SK-N-SH treated with all-trans-retinoic acid at 6 μM for 48 hours (cell line): ENCODE measurements at regions not wholly inside any gene's neighbourhood (a gene's known extent, or its start where the extent isn't known, plus 50 kb on each side); places are given as distances from the start of the nearest gene placed in this dataset.
A peak's percentile ranks its signal among the peaks of the same experiment; 100 is the strongest.

Experiments used
- ATAC-seq: fragments of 200-7000 bp; cut with Tn5 transposase; 3 replicates; pipeline ENCODE4 v1.9.1; 2020; ENCODE audit warnings: mild to moderate bottlenecking, moderate library complexity
- BACH2 ChIP-seq: fragments of 250-450 bp; sonication (Bioruptor Pico); IDR thresholded peaks from 2 replicates; pipeline ENCODE4 v1.9.0; 2021; ENCODE audit warnings: mild to moderate bottlenecking, borderline replicate concordance
- CREB5 ChIP-seq: fragments of 250-450 bp; sonication (Bioruptor Pico); IDR thresholded peaks from 2 replicates; pipeline ENCODE4 v1.5.1; 2020; ENCODE audit warnings: low read depth, mild to moderate bottlenecking, moderate library complexity
- CSDC2 ChIP-seq: fragments of 250-450 bp; sonication (Bioruptor Pico); IDR thresholded peaks from 2 replicates; pipeline ENCODE4 v1.5.0; 2020; ENCODE audit warnings: mild to moderate bottlenecking, moderate library complexity
- ESRRG ChIP-seq: fragments of 250-450 bp; sonication (Bioruptor Pico); IDR thresholded peaks from 2 replicates; pipeline ENCODE4 v1.6.1; 2021; ENCODE audit warnings: mild to moderate bottlenecking
- GLIS3 ChIP-seq: fragments of 250-450 bp; sonication (Bioruptor Pico); IDR thresholded peaks from 2 replicates; pipeline ENCODE4 v1.5.0; 2020; ENCODE audit warnings: mild to moderate bottlenecking, moderate library complexity
- ISL1 ChIP-seq: fragments of 250-450 bp; sonication (Bioruptor Pico); IDR thresholded peaks from 2 replicates; pipeline ENCODE4 v2.1.2; 2022; ENCODE audit warnings: mild to moderate bottlenecking, moderate library complexity
- OSR1 ChIP-seq: fragments of 250-450 bp; sonication (Bioruptor Pico); IDR thresholded peaks from 2 replicates; pipeline ENCODE4 v1.8.0; 2022; ENCODE audit warnings: moderate library complexity, mild to moderate bottlenecking, inconsistent platforms
- PPARA ChIP-seq: fragments of 250-450 bp; sonication (Bioruptor Pico); IDR thresholded peaks from 2 replicates; pipeline ENCODE4 v1.5.0; 2020; ENCODE audit warnings: mild to moderate bottlenecking, borderline replicate concordance
- RARB ChIP-seq: fragments of 250-450 bp; sonication (Bioruptor Pico); IDR thresholded peaks from 2 replicates; pipeline ENCODE4 v1.8.0; 2021; ENCODE audit warnings: mild to moderate bottlenecking, moderate library complexity
- SNAI2 ChIP-seq: fragments of 250-450 bp; sonication (Bioruptor Pico); IDR thresholded peaks from 2 replicates; pipeline ENCODE4 v1.5.0; 2020; ENCODE audit warnings: mild to moderate bottlenecking, moderate library complexity
- TCF4 ChIP-seq: fragments of 250-450 bp; sonication (Bioruptor Pico); IDR thresholded peaks from 2 replicates; pipeline ENCODE4 v1.8.0; 2021; ENCODE audit warnings: mild to moderate bottlenecking, moderate library complexity, borderline replicate concordance
- TOX ChIP-seq: fragments of 250-450 bp; sonication (Bioruptor Pico); IDR thresholded peaks from 2 replicates; pipeline ENCODE4 v1.8.0; 2021; ENCODE audit warnings: mild to moderate bottlenecking, moderate library complexity, borderline replicate concordance
- TSHZ2 ChIP-seq: fragments of 250-450 bp; sonication (Bioruptor Pico); IDR thresholded peaks from 2 replicates; pipeline ENCODE4 v1.5.0; 2020; ENCODE audit warnings: mild to moderate bottlenecking, moderate library complexity
- ZC3H10 ChIP-seq: fragments of 250-450 bp; sonication (Bioruptor Pico); IDR thresholded peaks from 2 replicates; pipeline ENCODE4 v1.5.1; 2021; ENCODE audit warnings: mild to moderate bottlenecking, moderate library complexity
- ZFP3 ChIP-seq: fragments of 250-450 bp; sonication (Bioruptor Pico); IDR thresholded peaks from 2 replicates; pipeline ENCODE4 v1.5.0; 2020; ENCODE audit warnings: mild to moderate bottlenecking, moderate library complexity
- ZFP30 ChIP-seq: fragments of 450-650 bp; formaldehyde crosslinking; IDR thresholded peaks from 2 replicates; pipeline ENCODE4 v1.5.0; 2022; ENCODE audit warnings: mild to moderate bottlenecking, moderate library complexity
- ZNF70 ChIP-seq: fragments of 450-650 bp; formaldehyde crosslinking; IDR thresholded peaks from 2 replicates; pipeline ENCODE4 v1.5.0; 2020; ENCODE audit warnings: mild to moderate bottlenecking, moderate library complexity
- ZNF8 ChIP-seq: fragments of 450-650 bp; formaldehyde crosslinking; IDR thresholded peaks from 2 replicates; pipeline ENCODE4 v1.5.0; 2020; ENCODE audit warnings: mild to moderate bottlenecking, moderate library complexity
- TF ChIP-seq, protein P1 (sequence below): fragments of 250-450 bp; sonication (Bioruptor Pico); IDR thresholded peaks from 2 replicates; pipeline ENCODE4 v1.5.1; 2021; ENCODE audit warnings: mild to moderate bottlenecking, moderate library complexity
- TF ChIP-seq, protein P2 (sequence below): fragments of 250-450 bp; sonication (Bioruptor Pico); IDR thresholded peaks from 2 replicates; pipeline ENCODE4 v1.8.0; 2020; ENCODE audit warnings: mild to moderate bottlenecking, moderate library complexity, borderline replicate concordance
- TF ChIP-seq, protein P3 (sequence below): fragments of 250-450 bp; sonication (Bioruptor Pico); IDR thresholded peaks from 2 replicates; pipeline ENCODE4 v1.8.0; 2021; ENCODE audit warnings: low read depth, mild to moderate bottlenecking, moderate library complexity, borderline replicate concordance

GRCh38 chr18:67282796-67283195 lies 233.7 kb downstream of the DSEL start:
- no peak for ATAC-seq
- TF ChIP-seq, protein P1, sequence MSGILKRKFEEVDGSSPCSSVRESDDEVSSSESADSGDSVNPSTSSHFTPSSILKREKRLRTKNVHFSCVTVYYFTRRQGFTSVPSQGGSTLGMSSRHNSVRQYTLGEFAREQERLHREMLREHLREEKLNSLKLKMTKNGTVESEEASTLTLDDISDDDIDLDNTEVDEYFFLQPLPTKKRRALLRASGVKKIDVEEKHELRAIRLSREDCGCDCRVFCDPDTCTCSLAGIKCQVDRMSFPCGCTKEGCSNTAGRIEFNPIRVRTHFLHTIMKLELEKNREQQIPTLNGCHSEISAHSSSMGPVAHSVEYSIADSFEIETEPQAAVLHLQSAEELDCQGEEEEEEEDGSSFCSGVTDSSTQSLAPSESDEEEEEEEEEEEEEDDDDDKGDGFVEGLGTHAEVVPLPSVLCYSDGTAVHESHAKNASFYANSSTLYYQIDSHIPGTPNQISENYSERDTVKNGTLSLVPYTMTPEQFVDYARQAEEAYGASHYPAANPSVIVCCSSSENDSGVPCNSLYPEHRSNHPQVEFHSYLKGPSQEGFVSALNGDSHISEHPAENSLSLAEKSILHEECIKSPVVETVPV (CRISPR knock-in tag), result no peak
- no peak for TF ChIP-seq ISL1 (CRISPR knock-in tag)
- TF ChIP-seq BACH2, result no peak
- TF ChIP-seq ESRRG, result no peak
- no peak for TF ChIP-seq SNAI2 (CRISPR knock-in tag)
- TF ChIP-seq, all 23 proteins: peak for 0

DNA sequence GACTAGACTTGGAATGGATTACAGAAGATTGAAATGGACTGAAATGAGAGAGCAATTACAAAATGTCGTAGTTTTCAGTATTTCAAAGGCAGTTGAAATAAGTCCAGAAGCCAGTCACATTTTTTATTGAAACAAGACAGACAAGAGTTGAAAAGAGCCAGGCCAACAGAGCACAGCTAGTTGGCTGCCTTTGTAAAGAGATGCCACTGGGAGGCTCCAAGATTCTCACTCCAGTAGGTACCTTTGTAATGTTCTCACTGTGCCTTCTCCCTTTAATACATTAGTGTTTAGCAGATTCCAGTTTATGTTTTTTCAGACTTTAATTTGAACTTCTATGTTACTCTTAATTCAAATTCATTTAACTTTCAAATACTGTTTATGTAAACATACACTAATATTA lies 234.8 kb downstream of the DSEL start:
- peak; percentile 73 for ATAC-seq
- TF ChIP-seq ZFP30 (CRISPR knock-in tag) (no peak), CREB5 (no peak), CSDC2 (CRISPR knock-in tag) (no peak), PPARA (CRISPR knock-in tag) (no peak), ZNF70 (CRISPR knock-in tag) (no peak), ISL1 (CRISPR knock-in tag) (no peak), ZNF8 (CRISPR knock-in tag) (no peak), TSHZ2 (CRISPR knock-in tag) (no peak), GLIS3 (CRISPR knock-in tag) (no peak), TOX (CRISPR knock-in tag) (no peak), ZC3H10 (CRISPR knock-in tag) (no peak), OSR1 (CRISPR knock-in tag) (no peak), RARB (no peak)
- TF ChIP-seq, protein P2, sequence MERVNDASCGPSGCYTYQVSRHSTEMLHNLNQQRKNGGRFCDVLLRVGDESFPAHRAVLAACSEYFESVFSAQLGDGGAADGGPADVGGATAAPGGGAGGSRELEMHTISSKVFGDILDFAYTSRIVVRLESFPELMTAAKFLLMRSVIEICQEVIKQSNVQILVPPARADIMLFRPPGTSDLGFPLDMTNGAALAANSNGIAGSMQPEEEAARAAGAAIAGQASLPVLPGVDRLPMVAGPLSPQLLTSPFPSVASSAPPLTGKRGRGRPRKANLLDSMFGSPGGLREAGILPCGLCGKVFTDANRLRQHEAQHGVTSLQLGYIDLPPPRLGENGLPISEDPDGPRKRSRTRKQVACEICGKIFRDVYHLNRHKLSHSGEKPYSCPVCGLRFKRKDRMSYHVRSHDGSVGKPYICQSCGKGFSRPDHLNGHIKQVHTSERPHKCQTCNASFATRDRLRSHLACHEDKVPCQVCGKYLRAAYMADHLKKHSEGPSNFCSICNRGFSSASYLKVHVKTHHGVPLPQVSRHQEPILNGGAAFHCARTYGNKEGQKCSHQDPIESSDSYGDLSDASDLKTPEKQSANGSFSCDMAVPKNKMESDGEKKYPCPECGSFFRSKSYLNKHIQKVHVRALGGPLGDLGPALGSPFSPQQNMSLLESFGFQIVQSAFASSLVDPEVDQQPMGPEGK (CRISPR knock-in tag), result no peak
- TF ChIP-seq, protein P3, sequence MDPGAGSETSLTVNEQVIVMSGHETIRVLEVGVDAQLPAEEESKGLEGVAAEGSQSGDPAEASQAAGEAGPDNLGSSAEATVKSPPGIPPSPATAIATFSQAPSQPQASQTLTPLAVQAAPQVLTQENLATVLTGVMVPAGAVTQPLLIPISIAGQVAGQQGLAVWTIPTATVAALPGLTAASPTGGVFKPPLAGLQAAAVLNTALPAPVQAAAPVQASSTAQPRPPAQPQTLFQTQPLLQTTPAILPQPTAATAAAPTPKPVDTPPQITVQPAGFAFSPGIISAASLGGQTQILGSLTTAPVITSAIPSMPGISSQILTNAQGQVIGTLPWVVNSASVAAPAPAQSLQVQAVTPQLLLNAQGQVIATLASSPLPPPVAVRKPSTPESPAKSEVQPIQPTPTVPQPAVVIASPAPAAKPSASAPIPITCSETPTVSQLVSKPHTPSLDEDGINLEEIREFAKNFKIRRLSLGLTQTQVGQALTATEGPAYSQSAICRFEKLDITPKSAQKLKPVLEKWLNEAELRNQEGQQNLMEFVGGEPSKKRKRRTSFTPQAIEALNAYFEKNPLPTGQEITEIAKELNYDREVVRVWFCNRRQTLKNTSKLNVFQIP (CRISPR knock-in tag), result no peak
- TF ChIP-seq, all 23 proteins: peak for 0

DNA sequence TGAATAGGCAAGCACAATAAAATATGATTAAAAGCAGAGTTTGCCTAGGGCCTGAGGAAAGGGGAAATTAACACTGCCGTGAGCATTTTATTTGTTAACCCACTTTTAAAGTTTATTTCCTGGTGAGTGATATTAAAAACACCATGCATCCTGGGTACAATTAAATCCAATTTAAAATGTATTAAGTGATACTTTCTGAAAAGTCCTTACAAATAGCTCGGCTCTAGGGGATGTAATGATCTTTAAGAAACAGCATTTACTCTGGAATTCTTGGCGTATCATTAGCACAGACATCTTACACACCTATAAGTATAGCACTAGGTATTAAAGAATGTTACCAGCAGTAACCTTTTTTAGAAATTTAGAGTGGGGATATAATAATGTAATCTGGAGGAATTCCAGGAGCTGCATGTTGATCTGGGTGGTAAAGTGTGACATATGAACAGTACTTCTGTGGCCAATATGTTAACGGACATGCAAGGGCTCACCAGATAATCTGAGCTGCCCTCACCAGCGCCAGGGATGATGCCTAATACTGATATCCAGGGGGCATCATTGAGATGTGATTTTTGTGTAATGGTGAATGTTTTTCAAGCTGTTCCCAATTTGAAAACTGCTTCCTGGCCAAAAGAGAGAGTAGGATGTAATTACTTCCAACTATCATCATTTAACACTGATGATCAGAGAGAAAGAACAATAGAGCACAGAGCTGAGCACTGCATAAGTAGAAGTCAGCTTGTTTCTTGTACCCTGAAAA lies 235.9 kb downstream of the DSEL start:
- TF ChIP-seq ZFP3 (CRISPR knock-in tag) (no peak), TCF4 (CRISPR knock-in tag) (peak; percentile 56; the same call in 1 of the 2 replicates), PPARA (CRISPR knock-in tag) (no peak), RARB (no peak)
- TF ChIP-seq, protein P2 (CRISPR knock-in tag), result no peak
- TF ChIP-seq, all 23 proteins: peak for 1
- peak; percentile 56; the same call in 2 of the 3 replicates for ATAC-seq
